ENCODE measurements at regions not wholly inside any gene's neighbourhood (a gene's known extent, or its start where the extent isn't known, plus 50 kb on each side); places are given as distances from the start of the nearest gene placed in this dataset.

DNA sequence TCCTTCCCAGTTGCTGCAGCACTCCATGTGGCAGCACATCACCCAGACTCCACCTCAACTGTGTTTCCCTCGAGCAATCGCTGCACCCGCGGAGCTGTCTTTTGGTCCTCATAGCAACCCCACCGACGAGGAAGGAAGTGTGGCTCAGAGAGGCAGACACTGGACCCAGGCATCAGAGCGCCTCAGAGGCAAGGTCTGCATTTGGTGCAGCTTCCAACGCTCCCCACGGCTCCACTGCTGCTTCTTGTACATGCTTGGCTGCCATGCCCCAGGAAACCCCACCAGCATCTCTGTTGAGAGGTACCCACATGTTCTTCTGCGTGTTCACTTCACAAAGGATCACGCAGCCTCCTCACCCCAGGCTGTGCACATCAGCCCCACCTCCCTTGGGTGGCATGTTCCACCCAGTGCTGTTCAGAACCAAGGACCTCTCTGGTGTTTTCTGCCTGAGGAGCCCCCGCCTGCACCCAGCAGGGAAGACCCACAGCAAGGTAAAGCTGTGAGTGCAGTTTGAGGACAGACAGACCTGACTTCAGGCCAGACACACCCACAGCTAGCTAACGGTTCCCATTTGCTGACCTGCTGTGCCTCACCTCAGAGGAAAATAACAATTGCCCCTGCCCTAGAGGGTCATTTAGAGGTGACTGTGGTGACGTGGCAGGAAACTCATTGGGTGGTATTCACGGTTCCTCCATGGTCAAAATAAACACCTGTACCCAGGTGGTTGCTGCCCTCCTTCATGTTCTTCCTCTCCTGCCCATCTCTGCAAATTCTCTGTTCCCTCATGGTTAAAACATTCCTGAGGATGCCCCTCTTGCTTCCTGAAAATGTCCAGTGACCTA lies 326.3 kb upstream of the MYT1L start:
- Histone ChIP-seq H3K9me3 (no peaks in the 10 kb centered on the region), H3K4me3 (no peak overlapping the region), H3K27me3 (no peaks in the 10 kb centered on the region), H3K36me3 (no peaks in the 10 kb centered on the region), H3K4me1 (peaks cover 4 to 12% of the 10 kb centered on the region in 2 donors), H3K27ac (no peak overlapping the region)
- no peak for TF ChIP-seq POLR2A (IDR thresholded peaks at IDR 0.05)
- TF ChIP-seq, protein P1, sequence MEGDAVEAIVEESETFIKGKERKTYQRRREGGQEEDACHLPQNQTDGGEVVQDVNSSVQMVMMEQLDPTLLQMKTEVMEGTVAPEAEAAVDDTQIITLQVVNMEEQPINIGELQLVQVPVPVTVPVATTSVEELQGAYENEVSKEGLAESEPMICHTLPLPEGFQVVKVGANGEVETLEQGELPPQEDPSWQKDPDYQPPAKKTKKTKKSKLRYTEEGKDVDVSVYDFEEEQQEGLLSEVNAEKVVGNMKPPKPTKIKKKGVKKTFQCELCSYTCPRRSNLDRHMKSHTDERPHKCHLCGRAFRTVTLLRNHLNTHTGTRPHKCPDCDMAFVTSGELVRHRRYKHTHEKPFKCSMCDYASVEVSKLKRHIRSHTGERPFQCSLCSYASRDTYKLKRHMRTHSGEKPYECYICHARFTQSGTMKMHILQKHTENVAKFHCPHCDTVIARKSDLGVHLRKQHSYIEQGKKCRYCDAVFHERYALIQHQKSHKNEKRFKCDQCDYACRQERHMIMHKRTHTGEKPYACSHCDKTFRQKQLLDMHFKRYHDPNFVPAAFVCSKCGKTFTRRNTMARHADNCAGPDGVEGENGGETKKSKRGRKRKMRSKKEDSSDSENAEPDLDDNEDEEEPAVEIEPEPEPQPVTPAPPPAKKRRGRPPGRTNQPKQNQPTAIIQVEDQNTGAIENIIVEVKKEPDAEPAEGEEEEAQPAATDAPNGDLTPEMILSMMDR (IDR thresholded peaks at IDR 0.05 in 4 of 5, conservative IDR thresholded peaks at IDR 0.05 in 1 of 5) = no peak
- DNase-seq (no peak), ATAC-seq (no peak)
- intact Hi-C loops (cut with DNase I; ENCODE audit: low total_unique reads) = loop anchor here (2.0 kb wide), 1 partner anchor 49 kb away; no protein-coding TSS in a partner anchor
- in situ Hi-C loops (cut with MboI; ENCODE audit: low sequenced_read_pairs in 4 of 4) = no loop called here

DNA sequence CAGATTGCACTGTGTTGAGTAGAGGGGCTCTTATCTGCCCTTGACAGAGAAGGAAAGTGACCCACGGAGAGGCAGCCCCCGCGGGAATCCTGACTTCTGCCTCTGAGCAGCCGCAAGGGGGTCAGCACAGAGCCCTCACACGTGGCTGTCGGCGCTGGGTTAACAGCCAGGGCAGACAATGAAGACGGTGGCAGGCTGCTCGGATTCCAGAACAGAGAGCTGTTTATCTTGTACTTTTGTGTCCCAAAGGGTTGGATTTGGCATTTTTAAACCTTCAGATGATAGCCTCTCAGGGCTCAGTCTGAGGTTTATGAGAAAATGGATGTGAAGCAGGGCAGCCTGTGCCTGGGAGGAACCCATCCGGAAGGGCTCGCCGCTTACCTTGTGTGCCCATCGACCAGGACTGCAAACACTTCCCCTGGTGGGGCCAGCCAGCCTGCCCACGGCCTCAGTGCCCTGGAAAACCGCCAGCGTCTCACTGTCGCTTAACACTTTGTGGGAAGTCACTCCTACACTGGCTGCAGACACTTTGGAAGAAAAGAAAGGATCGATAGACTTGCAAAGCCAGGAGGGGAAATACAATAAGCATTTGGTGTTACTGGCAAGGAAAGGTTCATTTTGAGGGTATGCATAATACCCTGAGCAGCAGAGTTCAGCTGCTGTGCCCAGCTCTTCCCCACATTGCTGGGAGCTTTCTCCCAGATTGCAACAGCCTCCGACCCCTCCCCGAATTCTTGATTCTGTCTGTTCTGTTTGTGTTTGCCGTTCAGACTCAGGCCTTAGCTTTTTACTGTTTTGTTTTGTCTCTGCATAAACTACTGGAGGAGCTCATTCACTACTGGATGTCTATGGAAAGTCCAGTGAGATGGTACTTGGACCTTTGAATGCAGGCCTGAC lies 325.3 kb upstream of the MYT1L start:
- Histone ChIP-seq H3K9me3 (no peaks in the 10 kb centered on the region), H3K4me3 (peak overlapping the region in 1 of 4 donors; percentile 2), H3K4me1 (peaks cover 3 to 6% of the 10 kb centered on the region in 2 donors), H3K27me3 (no peaks in the 10 kb centered on the region), H3K36me3 (no peaks in the 10 kb centered on the region), H3K27ac (no peak overlapping the region)
- DNase-seq (no peak), ATAC-seq (no peak)
- in situ Hi-C loops (cut with MboI; ENCODE audit: low sequenced_read_pairs in 4 of 4) = no loop called here
- TF ChIP-seq, protein P1 (IDR thresholded peaks at IDR 0.05 in 4 of 5, conservative IDR thresholded peaks at IDR 0.05 in 1 of 5) = no peak
- TF ChIP-seq POLR2A (IDR thresholded peaks at IDR 0.05) = no peak
- intact Hi-C loops (cut with DNase I; ENCODE audit: low total_unique reads) = loop anchor here (2.0 kb wide), 1 partner anchor 50 kb away; no protein-coding TSS in a partner anchor

DNA sequence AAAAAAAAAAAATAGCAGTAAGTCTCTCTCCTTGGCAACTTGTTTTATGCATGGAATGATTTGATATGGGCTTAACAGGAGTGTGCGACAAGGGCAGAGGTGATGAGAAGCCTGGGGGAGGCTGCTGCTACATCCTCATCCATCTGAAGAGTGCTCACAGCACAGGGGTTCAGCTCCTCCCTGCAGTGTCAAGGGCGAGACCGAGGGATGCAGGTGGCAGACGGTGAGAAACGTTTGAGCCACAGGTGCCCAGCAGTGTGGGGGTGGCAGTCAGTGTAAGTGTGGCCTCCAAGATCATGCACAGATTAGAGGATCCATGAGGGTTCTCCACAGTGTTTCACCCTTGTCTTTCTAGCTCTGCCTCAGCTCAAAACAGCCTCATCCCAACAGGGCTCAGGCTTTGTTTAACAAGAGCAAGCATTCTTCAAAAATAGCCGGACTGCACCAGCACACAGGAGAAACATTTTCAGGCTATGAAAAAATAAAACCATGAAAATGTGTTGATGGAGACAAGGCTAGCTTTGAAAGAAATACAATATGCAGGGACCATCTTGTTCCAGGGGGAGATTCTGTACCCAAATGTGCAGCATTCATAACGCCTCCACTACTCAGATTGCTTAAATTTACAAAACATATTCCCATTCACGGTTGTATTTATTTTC lies 324.5 kb upstream of the MYT1L start:
- Histone ChIP-seq H3K4me3 (no peak overlapping the region), H3K4me1 (peaks cover 3 to 6% of the 10 kb centered on the region in 2 donors), H3K9me3 (no peaks in the 10 kb centered on the region), H3K27ac (no peak overlapping the region), H3K27me3 (no peaks in the 10 kb centered on the region), H3K36me3 (no peaks in the 10 kb centered on the region)
- TF ChIP-seq POLR2A (IDR thresholded peaks at IDR 0.05) = no peak
- TF ChIP-seq, protein P1 (IDR thresholded peaks at IDR 0.05 in 4 of 5, conservative IDR thresholded peaks at IDR 0.05 in 1 of 5) = no peak
- no peak for DNase-seq
- intact Hi-C loops (cut with DNase I; ENCODE audit: low total_unique reads) (loop anchor here (2.0 kb wide), 1 partner anchor 51 kb away; no protein-coding TSS in a partner anchor), in situ Hi-C loops (cut with MboI; ENCODE audit: low sequenced_read_pairs in 4 of 4) (no loop called here)
- no peak for ATAC-seq

DNA sequence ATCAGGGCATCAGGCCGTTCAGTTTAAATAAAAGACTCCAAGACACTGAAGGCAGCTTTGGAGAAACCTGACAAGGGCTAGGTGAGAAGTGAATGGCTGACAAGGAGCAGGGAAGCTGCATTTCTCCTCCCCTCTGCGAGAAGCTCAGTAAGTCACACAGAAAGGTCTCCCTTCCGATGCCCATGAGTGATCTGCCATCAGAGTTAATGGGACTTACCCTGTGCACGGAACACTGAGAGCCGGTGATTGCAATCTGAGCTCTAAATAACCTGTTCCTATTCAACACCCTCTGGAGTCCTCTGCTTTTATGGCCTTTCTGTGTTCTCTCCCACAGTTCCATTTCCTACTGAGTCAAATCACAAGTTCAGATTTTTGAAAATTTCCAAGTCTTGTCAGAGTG lies 322.2 kb upstream of the MYT1L start:
- ATAC-seq (no peak), DNase-seq (no peak)
- in situ Hi-C loops (cut with MboI; ENCODE audit: low sequenced_read_pairs in 4 of 4) (no loop called here), intact Hi-C loops (cut with DNase I; ENCODE audit: low total_unique reads) (no loop called here)
- H3K9me3 ChIP-seq = no peaks in the 10 kb centered on the region
- no peaks in the 10 kb centered on the region for H3K27me3 ChIP-seq
- no peak overlapping the region for H3K27ac ChIP-seq
- H3K36me3 ChIP-seq = no peaks in the 10 kb centered on the region
- peaks cover 3 to 6% of the 10 kb centered on the region in 2 donors for H3K4me1 ChIP-seq
- TF ChIP-seq, protein P1 (IDR thresholded peaks at IDR 0.05 in 4 of 5, conservative IDR thresholded peaks at IDR 0.05 in 1 of 5) = no peak
- no peak for TF ChIP-seq POLR2A (IDR thresholded peaks at IDR 0.05)
- H3K4me3 ChIP-seq = no peak overlapping the region

Measured in gastrocnemius medialis (tissue), 4 donors.